Smooth muscle cell (in vitro differentiated cells): ENCODE measurements at regions not wholly inside any gene's neighbourhood (a gene's known extent, or its start where the extent isn't known, plus 50 kb on each side); places are given as distances from the start of the nearest gene placed in this dataset.

ENCODE experiments used
- DNase-seq: peaks from one replicate; lab custom pipeline; 2025; ENCODE audit not compliant: unreplicated experiment; lab: John Stamatoyannopoulos, UW
- H2AFZ ChIP-seq: fragments of 200-600 bp; sonication (generic); 2 replicates; pipeline ENCODE4 v1.6.0; 2016; ENCODE audit warnings: antibody characterized with exemption, low read depth, mild to moderate bottlenecking
- H3F3A ChIP-seq: fragments of 200-600 bp; sonication (generic); 2 replicates; pipeline ENCODE4 v1.6.0; 2017; ENCODE audit warnings: antibody characterized with exemption, low read depth
- H3K27ac ChIP-seq: fragments of 200-600 bp; sonication (generic); 2 replicates; pipeline ENCODE4 v1.5.1; 2016; ENCODE audit warnings: low read depth, mild to moderate bottlenecking
- H3K27me3 ChIP-seq: fragments of 200-600 bp; sonication (generic); 2 replicates; pipeline ENCODE4 v1.6.1; 2016; ENCODE audit warnings: low read depth, mild to moderate bottlenecking
- H3K36me3 ChIP-seq: fragments of 200-600 bp; sonication (generic); 2 replicates; pipeline ENCODE4 v1.5.1; 2016; ENCODE audit warnings: low read depth
- H3K4me1 ChIP-seq: fragments of 200-600 bp; sonication (generic); 2 replicates; pipeline ENCODE4 v1.5.1; 2016; ENCODE audit warnings: low read depth
- H3K4me2 ChIP-seq: fragments of 200-600 bp; sonication (generic); 2 replicates; pipeline ENCODE4 v1.6.0; 2016; ENCODE audit warnings: mild to moderate bottlenecking
- H3K4me3 ChIP-seq: fragments of 200-600 bp; sonication (generic); 2 replicates; pipeline ENCODE4 v1.5.1; 2016; ENCODE audit warnings: mild to moderate bottlenecking
- H3K79me2 ChIP-seq: fragments of 200-600 bp; sonication (generic); 2 replicates; pipeline ENCODE4 v1.6.0; 2016; ENCODE audit warnings: low read depth, mild to moderate bottlenecking
- H3K9ac ChIP-seq: fragments of 200-600 bp; sonication (generic); 2 replicates; pipeline ENCODE4 v1.6.0; 2016; ENCODE audit warnings: low read depth
- H3K9me3 ChIP-seq: fragments of 200-600 bp; sonication (generic); replicated peaks from 2 replicates; pipeline ENCODE4 v1.5.1; 2016; ENCODE audit warnings: low read depth
- H4K20me1 ChIP-seq: fragments of 200-600 bp; sonication (generic); 2 replicates; pipeline ENCODE4 v1.6.0; 2016; ENCODE audit warnings: low read depth
- CTCF ChIP-seq: fragments of 200-600 bp; sonication (generic); IDR thresholded peaks from 2 replicates; pipeline ENCODE4 v1.5.1; 2017; ENCODE audit warnings: borderline replicate concordance, mild to moderate bottlenecking, antibody characterized with exemption; ENCODE audit not compliant: insufficient read depth, poor library complexity, severe bottlenecking
- WGBS: methylation state at CpG from one replicate; pipeline ENCODE4 v1.1.7; 2016; ENCODE audit warnings: low lambda C conversion rate; 5-methylcytosine and 5-hydroxymethylcytosine counted together

- Histone ChIP-seq H3K36me3 (no peaks in the 10 kb centered on the region), H4K20me1 (no peaks in the 10 kb centered on the region), H3F3A (no peaks in the 10 kb centered on the region), H3K79me2 (no peaks in the 10 kb centered on the region), H3K27ac (no peak overlapping the region), H3K4me2 (no peak overlapping the region), H3K4me1 (no peaks in the 10 kb centered on the region), H3K4me3 (no peak overlapping the region), H2AFZ (no peak overlapping the region), H3K9ac (no peak overlapping the region), H3K27me3 (no peaks in the 10 kb centered on the region), H3K9me3 (no peaks in the 10 kb centered on the region)
- 84% methylated on average over 2 of the region's 2 CpGs for WGBS
- DNase-seq: no peak
- TF ChIP-seq CTCF: no peak
Measured at GRCh38 chr2:31674446-31674845, 93.7 kb upstream of the SRD5A2 start.

- Histone ChIP-seq H4K20me1 (no peaks in the 10 kb centered on the region), H3K27ac (no peak overlapping the region), H3K79me2 (no peaks in the 10 kb centered on the region), H3K4me2 (no peak overlapping the region), H3K9me3 (no peaks in the 10 kb centered on the region), H3K4me1 (no peaks in the 10 kb centered on the region), H2AFZ (no peak overlapping the region), H3K9ac (no peak overlapping the region), H3K4me3 (no peak overlapping the region), H3F3A (no peaks in the 10 kb centered on the region), H3K27me3 (no peaks in the 10 kb centered on the region), H3K36me3 (no peaks in the 10 kb centered on the region)
- DNase-seq: no peak
- WGBS: 80% methylated on average over 1 of the region's 1 CpG
- no peak for TF ChIP-seq CTCF
Measured at GRCh38 chr2:31666878-31667277, 86.1 kb upstream of the SRD5A2 start.

GRCh38 chr2:31664949-31665724, 84.4 kb upstream of the SRD5A2 start:
- Histone ChIP-seq H3K9ac (no peak overlapping the region), H3K9me3 (no peaks in the 10 kb centered on the region), H2AFZ (no peak overlapping the region), H3K4me1 (no peaks in the 10 kb centered on the region), H3F3A (no peaks in the 10 kb centered on the region), H3K4me2 (no peak overlapping the region), H3K27ac (no peak overlapping the region), H3K4me3 (no peak overlapping the region), H4K20me1 (no peaks in the 10 kb centered on the region), H3K36me3 (no peaks in the 10 kb centered on the region), H3K27me3 (no peaks in the 10 kb centered on the region), H3K79me2 (no peaks in the 10 kb centered on the region)
- no peak for TF ChIP-seq CTCF
- WGBS: 72% methylated on average over 2 of the region's 2 CpGs
- no peak for DNase-seq

GRCh38 chr2:31660812-31661335, 80.1 kb upstream of the SRD5A2 start:
- Histone ChIP-seq H3K9ac (no peak overlapping the region), H3K79me2 (no peaks in the 10 kb centered on the region), H3K4me3 (no peak overlapping the region), H3K36me3 (no peaks in the 10 kb centered on the region), H3K27ac (no peak overlapping the region), H3K4me1 (no peaks in the 10 kb centered on the region), H3F3A (no peaks in the 10 kb centered on the region), H3K27me3 (no peaks in the 10 kb centered on the region), H2AFZ (no peak overlapping the region), H3K9me3 (no peaks in the 10 kb centered on the region), H3K4me2 (no peak overlapping the region), H4K20me1 (no peaks in the 10 kb centered on the region)
- no peak for TF ChIP-seq CTCF
- DNase-seq: no peak
- 80% methylated on average over 2 of the region's 2 CpGs for WGBS
